Jurkat, Clone E6-1 (cell line): ENCODE measurements at regions not wholly inside any gene's neighbourhood (a gene's known extent, or its start where the extent isn't known, plus 50 kb on each side); places are given as distances from the start of the nearest gene placed in this dataset.
A peak's percentile ranks its signal among the peaks of the same experiment; 100 is the strongest.
"Not testable (repeated sequence)": the region's sequence is repeated elsewhere in the genome, so short reads cannot be mapped to it uniquely, and the experiment has no call there.

Experiments
- DNase-seq: peaks from one replicate; pipeline ENCODE4 v3.0.0-alpha.2; 2011; ENCODE audit warnings: low read depth, low spot score
- H3K4me3 ChIP-seq: 2 replicates; pipeline ENCODE4 v1.5.1; 2011; ENCODE audit warnings: mild to moderate bottlenecking, low read length, control low read depth, moderate library complexity

GRCh38 chr7:138247568-138248333 lies 171.5 kb downstream of the AKR1D1 start:
- DNase-seq, result no peak

GRCh38 chr7:138248609-138249008 lies 172.3 kb downstream of the AKR1D1 start:
- H3K4me3 ChIP-seq, result no peak overlapping the region
- no peak for DNase-seq

More at GRCh38 chr7:138247568-138248333, 171.5 kb downstream of the AKR1D1 start:
- H3K4me3 ChIP-seq, result no peak overlapping the region

- DNase-seq, result no peak
- H3K4me3 ChIP-seq, result no peak overlapping the region
Observed at GRCh38 chr7:138249975-138250374, 173.7 kb downstream of the AKR1D1 start.

GRCh38 chr7:138252666-138253065 lies 176.4 kb downstream of the AKR1D1 start:
- H3K4me3 ChIP-seq, DNase-seq: not testable (repeated sequence)

GRCh38 chr7:138254444-138254843 lies 178.2 kb downstream of the AKR1D1 start:
- DNase-seq, result no peak
- no peak overlapping the region for H3K4me3 ChIP-seq

- DNase-seq, result peak; percentile 38
- H3K4me3 ChIP-seq, result no peak overlapping the region
Observed at GRCh38 chr7:138257459-138258196, 181.4 kb downstream of the AKR1D1 start.

- no peak for DNase-seq
- no peak overlapping the region for H3K4me3 ChIP-seq
Observed at GRCh38 chr7:138258197-138258559, 181.9 kb downstream of the AKR1D1 start.

- DNase-seq, result no peak
Observed at GRCh38 chr7:138259675-138260074, 183.4 kb downstream of the AKR1D1 start.

GRCh38 chr7:138267934-138268333 lies 191.7 kb downstream of the AKR1D1 start:
- no peak for DNase-seq
- no peak overlapping the region for H3K4me3 ChIP-seq

More at GRCh38 chr7:138259675-138260074, 183.4 kb downstream of the AKR1D1 start:
- H3K4me3 ChIP-seq, result no peak overlapping the region

GRCh38 chr7:138276891-138277290 lies 183.2 kb upstream of the TRIM24 start:
- no peak overlapping the region for H3K4me3 ChIP-seq
- no peak for DNase-seq

GRCh38 chr7:138278601-138279000 lies 181.5 kb upstream of the TRIM24 start:
- H3K4me3 ChIP-seq, result no peak overlapping the region
- no peak for DNase-seq

GRCh38 chr7:138282997-138283396 lies 177.1 kb upstream of the TRIM24 start:
- DNase-seq, result no peak

GRCh38 chr7:138285129-138285528 lies 174.9 kb upstream of the TRIM24 start:
- DNase-seq, result no peak
- H3K4me3 ChIP-seq, result no peak overlapping the region

More at GRCh38 chr7:138282997-138283396, 177.1 kb upstream of the TRIM24 start:
- no peak overlapping the region for H3K4me3 ChIP-seq

GRCh38 chr7:138286846-138287245 lies 173.2 kb upstream of the TRIM24 start:
- H3K4me3 ChIP-seq, result no peak overlapping the region
- DNase-seq, result no peak

GRCh38 chr7:138287549-138287948 lies 172.5 kb upstream of the TRIM24 start:
- no peak for DNase-seq
- H3K4me3 ChIP-seq, result no peak overlapping the region

- H3K4me3 ChIP-seq, result no peak overlapping the region
- no peak for DNase-seq
Observed at GRCh38 chr7:138289082-138289481, 171.0 kb upstream of the TRIM24 start.

GRCh38 chr7:138289864-138290263 lies 170.2 kb upstream of the TRIM24 start:
- H3K4me3 ChIP-seq, result no peak overlapping the region
- no peak for DNase-seq

GRCh38 chr7:138292951-138293350 lies 167.1 kb upstream of the TRIM24 start:
- DNase-seq, result no peak

GRCh38 chr7:138295049-138295637 lies 164.9 kb upstream of the TRIM24 start:
- H3K4me3 ChIP-seq, result no peak overlapping the region
- DNase-seq, result no peak

More at GRCh38 chr7:138292951-138293350, 167.1 kb upstream of the TRIM24 start:
- H3K4me3 ChIP-seq, result no peak overlapping the region

GRCh38 chr7:138297526-138297925 lies 162.5 kb upstream of the TRIM24 start:
- no peak for DNase-seq
- no peak overlapping the region for H3K4me3 ChIP-seq
